DND-41 (cell line): ENCODE measurements at regions not wholly inside any gene's neighbourhood (a gene's known extent, or its start where the extent isn't known, plus 50 kb on each side); places are given as distances from the start of the nearest gene placed in this dataset.

ENCODE experiments used
- EZH2 ChIP-seq: IDR thresholded peaks from 3 replicates; pipeline ENCODE4 v1.6.1; 2012; ENCODE audit warnings: borderline replicate concordance, low read depth, mild to moderate bottlenecking, moderate library complexity, low read length, inconsistent platforms; ENCODE audit not compliant: severe bottlenecking
- TF ChIP-seq, protein P1 (sequence below): IDR thresholded peaks from 2 replicates; pipeline ENCODE4 v1.5.1; 2012; ENCODE audit warnings: borderline replicate concordance, low read length, moderate library complexity, mild to moderate bottlenecking; ENCODE audit not compliant: poor library complexity, severe bottlenecking; ENCODE audit errors: extremely low read depth

DNA sequence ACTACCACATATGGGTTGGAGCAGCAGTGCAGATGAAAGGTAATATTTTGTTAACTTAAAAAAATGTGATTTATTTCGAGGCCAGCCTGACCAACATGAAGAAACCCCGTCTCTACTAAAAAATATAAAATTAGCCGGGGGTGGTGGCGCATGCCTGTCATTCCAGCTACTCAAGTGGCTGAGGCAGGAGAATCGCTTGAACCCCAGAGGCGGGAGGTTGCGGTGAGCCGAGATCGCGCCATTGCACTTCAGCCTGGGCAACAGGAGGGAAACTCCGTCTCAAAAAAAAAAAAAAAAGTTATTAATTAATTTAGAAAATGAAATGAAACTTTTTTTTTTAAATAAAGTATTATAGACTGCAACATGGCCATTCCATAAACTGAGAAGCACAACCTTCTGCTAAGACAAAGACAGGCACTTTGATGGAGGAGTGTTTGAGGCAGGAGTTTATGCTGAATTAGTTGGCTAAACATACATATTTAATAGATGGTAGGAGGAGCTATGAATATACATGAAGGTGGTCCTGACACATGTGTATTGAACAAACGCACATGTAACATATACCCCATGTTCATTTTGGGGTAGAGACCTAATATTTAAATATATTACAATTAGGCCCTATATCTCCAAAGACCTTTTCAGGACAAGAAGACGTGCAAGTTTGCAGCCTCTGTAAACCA, 1485.3 kb upstream of the MIR17HG start:
- no peak for TF ChIP-seq EZH2
- TF ChIP-seq, protein P1, sequence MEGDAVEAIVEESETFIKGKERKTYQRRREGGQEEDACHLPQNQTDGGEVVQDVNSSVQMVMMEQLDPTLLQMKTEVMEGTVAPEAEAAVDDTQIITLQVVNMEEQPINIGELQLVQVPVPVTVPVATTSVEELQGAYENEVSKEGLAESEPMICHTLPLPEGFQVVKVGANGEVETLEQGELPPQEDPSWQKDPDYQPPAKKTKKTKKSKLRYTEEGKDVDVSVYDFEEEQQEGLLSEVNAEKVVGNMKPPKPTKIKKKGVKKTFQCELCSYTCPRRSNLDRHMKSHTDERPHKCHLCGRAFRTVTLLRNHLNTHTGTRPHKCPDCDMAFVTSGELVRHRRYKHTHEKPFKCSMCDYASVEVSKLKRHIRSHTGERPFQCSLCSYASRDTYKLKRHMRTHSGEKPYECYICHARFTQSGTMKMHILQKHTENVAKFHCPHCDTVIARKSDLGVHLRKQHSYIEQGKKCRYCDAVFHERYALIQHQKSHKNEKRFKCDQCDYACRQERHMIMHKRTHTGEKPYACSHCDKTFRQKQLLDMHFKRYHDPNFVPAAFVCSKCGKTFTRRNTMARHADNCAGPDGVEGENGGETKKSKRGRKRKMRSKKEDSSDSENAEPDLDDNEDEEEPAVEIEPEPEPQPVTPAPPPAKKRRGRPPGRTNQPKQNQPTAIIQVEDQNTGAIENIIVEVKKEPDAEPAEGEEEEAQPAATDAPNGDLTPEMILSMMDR: no peak
